PC-3 (cell line): ENCODE measurements at regions not wholly inside any gene's neighbourhood (a gene's known extent, or its start where the extent isn't known, plus 50 kb on each side); places are given as distances from the start of the nearest gene placed in this dataset.
A peak's percentile ranks its signal among the peaks of the same experiment; 100 is the strongest.

ENCODE experiments used
- ATAC-seq: fragments of 200-7000 bp; cut with Tn5 transposase; 2 replicates; pipeline ENCODE4 v1.9.1; 2020; ENCODE audit warnings: mild to moderate bottlenecking, moderate library complexity
- BruUV-seq: library from RNA; stranded (reverse); fragments of 400-500 nt; replicated peaks from 2 replicates; lab custom pipeline; 2021; lab: Mats Ljungman, UMichigan
- CTCF ChIA-PET: fragments of 300-600 bp; sonication (Branson Sonifier 250); formaldehyde crosslinking; loops from one replicate; lab custom pipeline; 2022; ENCODE audit warnings: antibody characterized with exemption; lab: Charles Lee
- POLR2A ChIA-PET: fragments of 300-600 bp; sonication (Branson Sonifier 250); formaldehyde crosslinking; loops from one replicate; lab custom pipeline; 2022; ENCODE audit warnings: antibody characterized with exemption; ENCODE audit not compliant: unreplicated experiment; lab: Charles Lee
- DNase-seq: peaks from one replicate; pipeline ENCODE4 v3.0.0-alpha.2; 2015
- H2AFZ ChIP-seq: fragments of 300-600 bp; sonication (generic); 2 replicates; pipeline ENCODE4 v1.6.0; 2016; ENCODE audit warnings: antibody characterized with exemption, low read length
- H3F3A ChIP-seq: fragments of 300-600 bp; sonication (generic); one replicate; pipeline ENCODE4 v1.6.0; 2017; ENCODE audit warnings: antibody characterized with exemption, low read length, control low read depth, mild to moderate bottlenecking; ENCODE audit not compliant: unreplicated experiment
- H3K27ac ChIP-seq: fragments of 300-600 bp; sonication (generic); 2 replicates; pipeline ENCODE4 v1.5.1; 2016; ENCODE audit warnings: mild to moderate bottlenecking, low read length
- H3K27me3 ChIP-seq: fragments of 300-600 bp; sonication (generic); 2 replicates; pipeline ENCODE4 v1.6.1; 2016; ENCODE audit warnings: low read length, mixed read lengths
- H3K36me3 ChIP-seq: fragments of 300-600 bp; sonication (generic); 2 replicates; pipeline ENCODE4 v1.6.1; 2016; ENCODE audit warnings: low read depth, mixed run types, low read length, mixed read lengths
- H3K4me1 ChIP-seq: fragments of 300-600 bp; sonication (generic); 2 replicates; pipeline ENCODE4 v1.5.1; 2016; ENCODE audit warnings: low read length; ENCODE audit not compliant: insufficient read depth
- H3K4me2 ChIP-seq: fragments of 300-600 bp; sonication (generic); 2 replicates; pipeline ENCODE4 v1.6.0; 2016; ENCODE audit warnings: low read length
- H3K4me3 ChIP-seq: fragments of 300-600 bp; sonication (generic); 2 replicates; pipeline ENCODE4 v1.5.1; 2016; ENCODE audit warnings: mild to moderate bottlenecking, low read length, mixed read lengths
- H3K79me2 ChIP-seq: fragments of 300-600 bp; sonication (generic); 2 replicates; pipeline ENCODE4 v1.6.1; 2017; ENCODE audit warnings: low read length, mixed read lengths
- H3K9ac ChIP-seq: fragments of 300-600 bp; sonication (generic); 2 replicates; pipeline ENCODE4 v1.6.0; 2016; ENCODE audit warnings: mild to moderate bottlenecking, low read length
- H3K9me2 ChIP-seq: fragments of 300-600 bp; sonication (generic); replicated peaks from 2 replicates; pipeline ENCODE4 v1.6.1; 2016; ENCODE audit warnings: mixed run types, low read length, mixed read lengths
- H3K9me3 ChIP-seq: fragments of 300-600 bp; sonication (generic); 2 replicates; pipeline ENCODE4 v1.6.1; 2016; ENCODE audit warnings: low read length, mixed read lengths
- H4K20me1 ChIP-seq: fragments of 300-600 bp; sonication (generic); 2 replicates; pipeline ENCODE4 v1.6.1; 2016; ENCODE audit warnings: low read length, mixed read lengths
- CTCF ChIP-seq: fragments of 300-600 bp; sonication (generic); conservative IDR thresholded peaks from 2 replicates; pipeline ENCODE4 v1.5.1; 2017; ENCODE audit warnings: antibody characterized with exemption, low read depth, mild to moderate bottlenecking, low read length
- EZH2 ChIP-seq: fragments of 300-600 bp; sonication (generic); IDR thresholded peaks from one replicate; pipeline ENCODE4 v1.6.1; 2017; ENCODE audit warnings: antibody characterized with exemption, mild to moderate bottlenecking, low read length; ENCODE audit not compliant: unreplicated experiment
- EZH2phosphoT487 ChIP-seq: fragments of 300-600 bp; sonication (generic); IDR thresholded peaks from 2 replicates; pipeline ENCODE4 v1.6.1; 2018; ENCODE audit warnings: mild to moderate bottlenecking, antibody characterized with exemption, low read length, borderline replicate concordance
- intact Hi-C: fragments of 100-400 bp; cut with micrococcal nuclease; formaldehyde crosslinking; loops from 2 replicates; pipeline ENCODE4 v1.9.0; 2023

- CTCF ChIA-PET, result no interaction called here
- Histone ChIP-seq H3K9me2 (no peaks in the 10 kb centered on the region), H3F3A (no peaks in the 10 kb centered on the region), H3K27me3 (no peaks in the 10 kb centered on the region), H3K9ac (no peak overlapping the region), H3K4me3 (no peak overlapping the region), H3K9me3 (no peaks in the 10 kb centered on the region), H3K4me1 (peaks cover 26% of the 10 kb centered on the region), H4K20me1 (no peaks in the 10 kb centered on the region), H2AFZ (no peak overlapping the region), H3K36me3 (no peaks in the 10 kb centered on the region), H3K79me2 (no peaks in the 10 kb centered on the region), H3K4me2 (no peak overlapping the region), H3K27ac (no peak overlapping the region)
- POLR2A ChIA-PET, result no interaction called here
- DNase-seq, result no peak
- BruUV-seq, result no TSS peak
- intact Hi-C loops, result loop anchor here (10.0 kb wide), 1 partner anchor 116 kb away; no protein-coding TSS in a partner anchor
- TF ChIP-seq CTCF (no peak), EZH2phosphoT487 (no peak), EZH2 (no peak)
- no peak for ATAC-seq
These were observed 127.4 kb upstream of the TAF11L2 start for GRCh38 chr5:17370651-17371050.

- Histone ChIP-seq H3K9me2 (no peaks in the 10 kb centered on the region), H3K36me3 (no peaks in the 10 kb centered on the region), H3K4me1 (peaks cover 29% of the 10 kb centered on the region), H3K4me2 (peak overlapping the region; percentile 72), H2AFZ (peak overlapping the region; percentile 13; the same call in 1 of the 2 replicates), H3K9ac (0 out of 2 replicates have a peak overlapping the region, but pooled peaks have one; percentile 4), H3F3A (no peaks in the 10 kb centered on the region), H4K20me1 (no peaks in the 10 kb centered on the region), H3K79me2 (no peaks in the 10 kb centered on the region), H3K27ac (peak overlapping the region; percentile 56), H3K27me3 (no peaks in the 10 kb centered on the region), H3K4me3 (no peak overlapping the region), H3K9me3 (no peaks in the 10 kb centered on the region)
- no peak for TF ChIP-seq CTCF
- TF ChIP-seq EZH2, result no peak
- TF ChIP-seq EZH2phosphoT487, result no peak
- intact Hi-C loops, result loop anchor here (10.0 kb wide), 1 partner anchor 119 kb away; no protein-coding TSS in a partner anchor
- ChIA-PET POLR2A (no interaction called here), CTCF (no interaction called here)
- no TSS peak for BruUV-seq
- ATAC-seq, result no peak
- no peak for DNase-seq
These were observed 124.6 kb upstream of the TAF11L2 start for GRCh38 chr5:17373406-17373805.

GRCh38 chr5:17373814-17374556, 124.0 kb upstream of the TAF11L2 start:
- no peaks in the 10 kb centered on the region for H3K36me3 ChIP-seq
- ChIA-PET POLR2A (interaction anchor here (0.7 kb wide), 1 partner anchor 59 kb away, joined by 3 read pairs; no protein-coding TSS in a partner anchor), CTCF (no interaction called here)
- H3K27me3 ChIP-seq, result no peaks in the 10 kb centered on the region
- no peaks in the 10 kb centered on the region for H3F3A ChIP-seq
- no peak overlapping the region for H3K4me3 ChIP-seq
- no peaks in the 10 kb centered on the region for H4K20me1 ChIP-seq
- H3K79me2 ChIP-seq, result no peaks in the 10 kb centered on the region
- BruUV-seq, result no TSS peak
- no peaks in the 10 kb centered on the region for H3K9me2 ChIP-seq
- DNase-seq (peak; percentile 96), ATAC-seq (peak; percentile 88)
- intact Hi-C loops, result loop anchor here (10.0 kb wide), 1 partner anchor 119 kb away; no protein-coding TSS in a partner anchor
- H3K9me3 ChIP-seq, result no peaks in the 10 kb centered on the region
- peak overlapping the region; percentile 72 for H3K4me2 ChIP-seq
- H3K4me1 ChIP-seq, result peaks cover 34% of the 10 kb centered on the region
- H3K27ac ChIP-seq, result peak overlapping the region; percentile 56
- 0 out of 2 replicates have a peak overlapping the region, but pooled peaks have one; percentile 4 for H3K9ac ChIP-seq
- peak overlapping the region; percentile 13; the same call in 1 of the 2 replicates for H2AFZ ChIP-seq
- TF ChIP-seq CTCF (no peak), EZH2phosphoT487 (no peak), EZH2 (no peak)
